ENCODE measurements at regions not wholly inside any gene's neighbourhood (a gene's known extent, or its start where the extent isn't known, plus 50 kb on each side); places are given as distances from the start of the nearest gene placed in this dataset.
A peak's percentile ranks its signal among the peaks of the same experiment; 100 is the strongest.

GRCh38 chr17:15101175-15101574, 164.0 kb downstream of the PMP22 start:
- Histone ChIP-seq H3K27me3 (no peaks in the 10 kb centered on the region), H3K4me1 (no peaks in the 10 kb centered on the region), H3K27ac (no peak overlapping the region), H3K36me3 (no peaks in the 10 kb centered on the region), H3K4me3 (no peak overlapping the region), H3K9me3 (no peaks in the 10 kb centered on the region)
- ATAC-seq, result no peak
- TF ChIP-seq CTCF (IDR thresholded peaks at IDR 0.05), result no peak
- intact Hi-C loops (cut with DNase I), result no loop called here
- no peak for DNase-seq

- H3K4me1 ChIP-seq, result no peaks in the 10 kb centered on the region
- DNase-seq, result no peak
- H3K36me3 ChIP-seq, result no peaks in the 10 kb centered on the region
- no peak for TF ChIP-seq CTCF (IDR thresholded peaks at IDR 0.05)
- intact Hi-C loops (cut with DNase I), result no loop called here
- H3K9me3 ChIP-seq, result no peaks in the 10 kb centered on the region
- no peak for ATAC-seq
- H3K4me3 ChIP-seq, result no peak overlapping the region
- H3K27ac ChIP-seq, result no peak overlapping the region
- no peaks in the 10 kb centered on the region for H3K27me3 ChIP-seq
Measured at GRCh38 chr17:15096511-15096910, 168.6 kb downstream of the PMP22 start.

DNA sequence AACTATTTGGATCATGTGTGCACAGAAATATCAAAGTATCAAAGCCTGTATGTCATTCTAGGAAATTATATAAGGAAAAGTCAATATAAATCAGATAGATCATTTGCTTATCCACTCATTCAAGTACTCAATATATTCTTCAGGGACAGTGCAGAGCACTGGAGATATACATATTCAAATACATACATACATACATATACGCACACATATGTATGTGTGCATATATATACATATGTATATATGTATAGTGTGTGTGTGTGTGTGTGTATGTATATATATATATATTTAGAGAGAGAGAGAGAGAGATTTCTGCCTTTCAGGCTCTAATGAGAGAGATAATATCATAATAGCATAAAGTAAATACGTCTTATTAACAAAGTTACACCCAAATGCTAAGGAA, 169.2 kb downstream of the PMP22 start:
- Histone ChIP-seq H3K27me3 (no peaks in the 10 kb centered on the region), H3K27ac (no peak overlapping the region), H3K36me3 (no peaks in the 10 kb centered on the region), H3K4me1 (no peaks in the 10 kb centered on the region), H3K9me3 (no peaks in the 10 kb centered on the region), H3K4me3 (no peak overlapping the region)
- DNase-seq (no peak), ATAC-seq (no peak)
- intact Hi-C loops (cut with DNase I), result no loop called here
- TF ChIP-seq CTCF (IDR thresholded peaks at IDR 0.05), result no peak

GRCh38 chr17:15092762-15093161, 172.4 kb downstream of the PMP22 start:
- Histone ChIP-seq H3K9me3 (no peaks in the 10 kb centered on the region), H3K36me3 (no peaks in the 10 kb centered on the region), H3K4me1 (no peaks in the 10 kb centered on the region), H3K27ac (no peak overlapping the region), H3K4me3 (no peak overlapping the region), H3K27me3 (no peaks in the 10 kb centered on the region)
- no peak for DNase-seq
- intact Hi-C loops (cut with DNase I), result no loop called here
- no peak for TF ChIP-seq CTCF (IDR thresholded peaks at IDR 0.05)
- peak; percentile 27 for ATAC-seq

GRCh38 chr17:15092261-15092660, 172.9 kb downstream of the PMP22 start:
- DNase-seq (no peak), ATAC-seq (no peak)
- no peaks in the 10 kb centered on the region for H3K9me3 ChIP-seq
- H3K4me3 ChIP-seq, result no peak overlapping the region
- no peaks in the 10 kb centered on the region for H3K4me1 ChIP-seq
- no peak for TF ChIP-seq CTCF (IDR thresholded peaks at IDR 0.05)
- no peaks in the 10 kb centered on the region for H3K27me3 ChIP-seq
- no peaks in the 10 kb centered on the region for H3K36me3 ChIP-seq
- intact Hi-C loops (cut with DNase I), result no loop called here
- no peak overlapping the region for H3K27ac ChIP-seq

DNA sequence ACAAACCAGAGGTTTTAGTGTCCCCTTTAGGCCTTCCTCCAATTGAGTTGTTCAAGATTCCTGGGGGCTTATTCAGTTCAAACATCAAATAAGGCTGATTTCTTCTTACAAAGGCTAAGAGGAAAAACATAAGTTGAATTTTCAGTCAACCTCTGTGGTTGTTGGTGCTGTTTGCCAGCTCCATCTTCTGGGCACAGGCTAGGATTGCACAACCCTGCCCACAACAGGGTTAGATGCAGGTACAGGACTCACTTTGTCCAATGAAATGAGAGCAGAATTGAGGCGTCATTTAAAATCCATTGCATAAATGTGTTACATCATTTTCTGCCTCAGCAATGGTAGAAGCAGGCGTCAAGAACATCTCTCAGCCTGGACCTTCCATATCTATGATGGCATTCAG, 173.3 kb downstream of the PMP22 start:
- H3K9me3 ChIP-seq, result no peaks in the 10 kb centered on the region
- intact Hi-C loops (cut with DNase I), result no loop called here
- H3K27ac ChIP-seq, result no peak overlapping the region
- ATAC-seq (peak; percentile 39), DNase-seq (no peak)
- no peak overlapping the region for H3K4me3 ChIP-seq
- no peaks in the 10 kb centered on the region for H3K36me3 ChIP-seq
- no peaks in the 10 kb centered on the region for H3K27me3 ChIP-seq
- no peaks in the 10 kb centered on the region for H3K4me1 ChIP-seq
- peak; percentile 21 for TF ChIP-seq CTCF (IDR thresholded peaks at IDR 0.05)

Data from upper lobe of right lung (tissue), 1 donor.